Activated CD8-positive, alpha-beta memory T cell treated with anti-CD3 and anti-CD28 coated beads, Interleukin-2, amount 10 ng/mL, durations not matched to agents 7 days and 5 days (primary cell): ENCODE measurements at regions not wholly inside any gene's neighbourhood (a gene's known extent, or its start where the extent isn't known, plus 50 kb on each side); places are given as distances from the start of the nearest gene placed in this dataset.

Experiments used
- ATAC-seq: fragments of 150-1000 bp; cut with Tn5 transposase; one replicate; pipeline ENCODE4 v1.10.0; 2021; ENCODE audit warnings: moderate library complexity
- CTCF ChIA-PET: fragments of 350-600 bp; sonication (Branson Sonifier 250); formaldehyde crosslinking; loops from one replicate; lab custom pipeline; 2021; ENCODE audit warnings: antibody characterized with exemption; lab: Charles Lee
- DNase-seq: peaks from one replicate; pipeline ENCODE4 v3.0.0-alpha.2; 2020
- H3K27ac Mint-ChIP-seq: one replicate; pipeline ENCODE4 v1.8.0; 2021; ENCODE audit warnings: mild to moderate bottlenecking, mixed read lengths
- H3K27me3 Mint-ChIP-seq: one replicate; pipeline ENCODE4 v1.8.0; 2021; ENCODE audit warnings: mixed read lengths
- H3K36me3 Mint-ChIP-seq: one replicate; pipeline ENCODE4 v1.8.0; 2021; ENCODE audit warnings: mild to moderate bottlenecking, mixed read lengths
- H3K4me1 Mint-ChIP-seq: one replicate; pipeline ENCODE4 v1.8.0; 2021; ENCODE audit warnings: mixed read lengths
- H3K4me3 Mint-ChIP-seq: one replicate; pipeline ENCODE4 v1.8.0; 2021; ENCODE audit warnings: mild to moderate bottlenecking, moderate library complexity, mixed read lengths
- H3K9me3 Mint-ChIP-seq: one replicate; pipeline ENCODE4 v1.8.0; 2022; ENCODE audit warnings: low read depth, mixed read lengths

DNA sequence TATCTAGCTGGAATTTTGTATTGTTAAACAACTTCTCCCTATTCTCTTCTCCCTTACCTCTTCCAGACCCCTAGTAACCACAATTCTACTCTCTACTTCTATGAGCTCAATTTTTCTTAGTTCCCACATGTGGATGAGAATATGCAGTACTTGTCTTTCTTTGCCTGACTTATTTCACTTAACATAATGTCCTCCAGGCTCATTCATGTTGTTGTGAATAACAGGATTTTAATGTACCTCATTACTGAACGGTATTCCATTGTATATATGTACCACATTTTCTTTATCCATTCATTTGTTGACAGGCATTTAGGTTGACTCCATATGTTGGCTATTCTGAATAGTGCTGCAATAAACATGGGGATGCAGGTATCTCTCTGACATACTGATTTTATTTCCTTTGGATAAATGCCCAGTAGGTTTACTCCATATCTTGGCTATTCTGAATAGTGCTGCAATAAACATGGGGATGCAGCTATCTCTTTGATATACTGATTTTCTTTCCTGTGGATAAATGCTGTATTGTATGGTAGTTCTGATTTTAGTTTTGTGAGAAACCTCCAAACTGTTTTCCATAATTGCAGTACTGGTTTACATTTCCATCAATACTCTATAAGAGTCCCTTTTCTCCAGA is 116.0 kb upstream of the INHBA start:
- ATAC-seq = no peak
- Mint-ChIP-seq H3K36me3 (peaks cover 3% of the 10 kb centered on the region), H3K4me1 (peaks cover 33% of the 10 kb centered on the region), H3K27me3 (peaks cover 21% of the 10 kb centered on the region), H3K27ac (no peak overlapping the region), H3K4me3 (no peak overlapping the region), H3K9me3 (peaks cover 7% of the 10 kb centered on the region)
- no peak for DNase-seq
- CTCF ChIA-PET = no interaction called here

DNA sequence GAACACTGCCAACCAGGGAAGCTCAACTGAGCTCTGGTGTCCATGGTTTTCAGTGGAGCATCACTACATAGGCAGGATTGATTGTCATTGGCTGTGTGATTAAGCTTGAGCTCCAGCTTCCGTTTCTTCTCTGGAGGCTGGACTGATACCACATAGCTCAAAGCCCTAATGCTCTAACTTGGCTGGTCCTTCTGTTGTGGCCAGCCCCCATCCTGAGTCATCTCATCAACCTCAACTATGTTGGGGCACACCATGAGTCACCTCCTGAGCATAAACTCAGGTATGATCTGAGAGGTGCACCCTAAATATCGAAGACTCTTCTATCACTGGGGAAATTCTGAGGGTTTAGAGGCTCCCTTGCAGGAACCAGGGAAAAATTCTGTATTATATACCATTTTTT is 114.5 kb upstream of the INHBA start:
- peak; percentile 75 for DNase-seq
- Mint-ChIP-seq H3K9me3 (peaks cover 7% of the 10 kb centered on the region), H3K27me3 (peaks cover 16% of the 10 kb centered on the region), H3K4me1 (peaks cover 36% of the 10 kb centered on the region), H3K4me3 (no peak overlapping the region), H3K36me3 (peaks cover 3% of the 10 kb centered on the region), H3K27ac (peak overlapping the region; percentile 46)
- CTCF ChIA-PET = no interaction called here
- ATAC-seq = peak; percentile 90

DNA sequence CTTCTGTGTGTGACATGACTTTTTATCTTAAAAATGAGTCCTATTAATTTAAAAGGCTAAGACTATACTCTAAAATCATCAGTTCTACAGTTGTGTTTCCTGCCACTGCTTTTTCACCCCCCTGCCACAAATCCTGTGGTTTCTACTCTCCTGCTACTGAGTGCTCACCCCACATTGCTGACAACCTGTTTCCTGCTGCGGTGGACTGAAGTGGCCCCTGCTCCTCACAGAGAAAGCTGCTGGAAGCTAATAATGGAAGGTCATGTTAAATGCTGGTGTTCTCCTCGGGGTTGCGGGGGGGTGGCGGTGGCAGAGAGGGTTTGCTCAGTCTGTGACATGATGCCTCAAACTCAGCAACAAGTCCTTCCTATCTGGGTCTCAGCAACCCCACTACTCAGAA is 113.2 kb upstream of the INHBA start:
- H3K4me3 Mint-ChIP-seq = peak overlapping the region; percentile 18
- H3K27me3 Mint-ChIP-seq = peaks cover 14% of the 10 kb centered on the region
- ATAC-seq = peak; percentile 50
- peaks cover 36% of the 10 kb centered on the region for H3K4me1 Mint-ChIP-seq
- peaks cover 7% of the 10 kb centered on the region for H3K9me3 Mint-ChIP-seq
- peaks cover 2% of the 10 kb centered on the region for H3K36me3 Mint-ChIP-seq
- H3K27ac Mint-ChIP-seq = peak overlapping the region; percentile 13
- CTCF ChIA-PET = no interaction called here
- peak; percentile 82 for DNase-seq

DNA sequence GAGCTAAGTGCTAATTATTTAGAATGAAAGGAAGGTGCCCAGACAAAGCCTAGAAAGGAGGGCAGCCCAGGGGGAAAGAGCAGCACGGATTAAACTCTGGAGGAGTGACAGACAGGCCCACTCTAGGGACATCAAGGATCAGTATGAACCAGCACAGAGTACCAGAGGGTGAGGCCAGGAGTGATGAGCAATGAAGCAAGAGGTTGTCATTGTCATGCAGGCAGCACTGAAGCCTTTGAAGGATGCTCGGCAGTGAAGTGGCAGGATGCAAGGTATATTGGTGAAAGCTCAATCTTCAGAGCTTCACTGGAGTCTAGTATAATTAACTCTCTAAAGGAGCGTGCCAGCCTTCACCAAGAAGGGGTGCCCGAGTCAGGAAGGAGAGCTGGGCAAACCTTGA is 112.0 kb upstream of the INHBA start:
- Mint-ChIP-seq H3K36me3 (peaks cover 2% of the 10 kb centered on the region), H3K4me3 (no peak overlapping the region), H3K4me1 (peaks cover 36% of the 10 kb centered on the region), H3K27ac (peak overlapping the region; percentile 52), H3K9me3 (peaks cover 7% of the 10 kb centered on the region), H3K27me3 (peaks cover 14% of the 10 kb centered on the region)
- CTCF ChIA-PET = no interaction called here
- no peak for DNase-seq
- no peak for ATAC-seq

DNA sequence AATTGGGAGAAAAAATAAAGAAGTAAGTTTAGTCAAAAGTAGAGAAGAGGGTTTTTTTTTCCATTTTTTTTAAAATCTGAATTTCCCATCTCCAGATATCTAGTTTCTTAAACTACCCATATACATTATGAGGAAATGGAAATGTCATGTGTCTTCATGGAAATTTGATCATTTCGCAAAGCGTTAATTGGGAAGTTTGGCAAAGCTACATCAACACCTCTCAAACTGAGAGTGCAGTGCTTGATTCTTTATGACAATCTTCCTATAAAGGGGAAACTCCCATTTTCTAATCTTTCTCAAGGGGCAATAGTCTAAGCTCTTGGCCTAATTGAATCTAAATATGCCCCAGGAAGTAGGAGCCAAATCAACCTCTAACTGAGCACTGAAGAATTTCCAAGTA is 110.4 kb upstream of the INHBA start:
- H3K4me3 Mint-ChIP-seq = no peak overlapping the region
- H3K36me3 Mint-ChIP-seq = no peaks in the 10 kb centered on the region
- peaks cover 36% of the 10 kb centered on the region for H3K4me1 Mint-ChIP-seq
- DNase-seq = no peak
- CTCF ChIA-PET = interaction anchor here (1.1 kb wide), 1 partner anchor 15 kb away, joined by 3 read pairs; no protein-coding TSS in a partner anchor
- H3K9me3 Mint-ChIP-seq = no peaks in the 10 kb centered on the region
- no peak for ATAC-seq
- H3K27ac Mint-ChIP-seq = no peak overlapping the region
- H3K27me3 Mint-ChIP-seq = peaks cover 4% of the 10 kb centered on the region

DNA sequence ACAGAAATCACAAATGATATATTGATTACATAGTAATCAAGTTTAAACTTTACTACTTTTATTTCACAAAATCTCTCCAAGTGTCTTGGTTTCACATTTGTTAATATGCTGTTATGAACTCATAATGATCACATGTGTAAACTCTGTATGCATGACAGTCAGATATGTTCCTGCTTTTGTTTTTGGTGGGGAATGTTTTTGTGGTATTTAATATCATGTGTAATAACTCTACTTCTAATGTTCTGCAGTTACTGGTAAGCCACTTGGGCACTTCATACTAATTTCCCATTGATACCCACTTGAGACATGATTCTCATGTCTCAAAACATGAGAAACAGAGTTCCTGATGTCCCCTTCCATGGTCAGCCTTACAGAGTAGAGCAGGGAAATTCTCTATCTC is 109.1 kb upstream of the INHBA start:
- CTCF ChIA-PET = no interaction called here
- Mint-ChIP-seq H3K27ac (no peak overlapping the region), H3K9me3 (no peaks in the 10 kb centered on the region), H3K4me3 (no peak overlapping the region), H3K4me1 (peaks cover 29% of the 10 kb centered on the region), H3K27me3 (peaks cover 4% of the 10 kb centered on the region), H3K36me3 (no peaks in the 10 kb centered on the region)
- no peak for ATAC-seq
- DNase-seq = no peak

DNA sequence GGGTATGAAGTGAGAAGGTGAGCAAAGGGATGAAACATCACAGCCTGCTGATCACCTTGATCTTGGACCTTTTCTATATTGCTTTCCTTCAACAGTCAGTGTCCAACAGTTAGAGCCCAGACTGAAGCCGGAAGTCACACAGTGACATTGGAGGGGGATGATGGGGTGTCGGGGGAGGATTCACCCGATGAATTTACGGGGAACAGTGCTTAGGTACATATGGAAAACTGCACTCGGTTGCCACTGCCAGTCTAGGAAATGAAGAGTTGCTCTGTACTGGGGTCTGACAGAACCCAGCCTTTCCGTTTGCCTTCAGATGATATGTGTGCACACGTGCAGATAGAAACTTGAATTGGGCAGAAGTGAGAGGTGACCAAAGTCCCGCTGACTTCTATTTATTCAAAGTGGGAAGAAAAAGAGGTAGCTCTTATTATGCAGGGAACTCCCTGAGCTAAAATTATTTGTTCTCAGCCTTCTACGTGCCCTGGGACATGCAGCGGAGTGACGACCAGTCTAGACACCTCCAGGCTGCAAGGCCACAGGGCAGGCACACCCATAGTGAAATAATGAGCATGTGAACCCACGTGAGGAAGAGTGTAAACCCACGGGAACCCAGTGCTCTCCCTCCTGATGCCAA is 107.2 kb upstream of the INHBA start:
- CTCF ChIA-PET = no interaction called here
- peaks cover under 1% of the 10 kb centered on the region for H3K27me3 Mint-ChIP-seq
- peaks cover 13% of the 10 kb centered on the region for H3K4me1 Mint-ChIP-seq
- no peak overlapping the region for H3K4me3 Mint-ChIP-seq
- no peak overlapping the region for H3K27ac Mint-ChIP-seq
- DNase-seq (no peak), ATAC-seq (no peak)
- no peaks in the 10 kb centered on the region for H3K36me3 Mint-ChIP-seq
- no peaks in the 10 kb centered on the region for H3K9me3 Mint-ChIP-seq

DNA sequence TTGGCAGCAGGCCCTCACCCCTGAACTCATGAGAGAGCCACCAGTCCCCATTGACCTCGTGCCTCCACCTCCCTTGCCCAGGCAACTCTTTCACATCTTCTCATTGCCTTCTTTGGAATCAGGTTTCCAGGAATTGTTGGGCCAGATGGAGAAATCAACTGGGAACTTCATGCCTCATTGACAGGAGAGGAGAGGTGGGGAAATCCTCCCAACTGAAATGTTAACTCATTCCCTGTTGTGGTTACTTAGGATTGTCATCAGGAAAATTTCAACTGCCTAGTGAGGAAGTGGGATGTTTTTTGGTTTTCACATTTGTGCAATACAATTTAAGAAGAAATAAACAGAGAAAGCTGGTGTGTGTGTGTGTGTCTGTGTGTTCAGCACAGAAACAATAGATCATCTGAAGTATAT is 106.6 kb upstream of the INHBA start:
- H3K4me3 Mint-ChIP-seq = no peak overlapping the region

DNA sequence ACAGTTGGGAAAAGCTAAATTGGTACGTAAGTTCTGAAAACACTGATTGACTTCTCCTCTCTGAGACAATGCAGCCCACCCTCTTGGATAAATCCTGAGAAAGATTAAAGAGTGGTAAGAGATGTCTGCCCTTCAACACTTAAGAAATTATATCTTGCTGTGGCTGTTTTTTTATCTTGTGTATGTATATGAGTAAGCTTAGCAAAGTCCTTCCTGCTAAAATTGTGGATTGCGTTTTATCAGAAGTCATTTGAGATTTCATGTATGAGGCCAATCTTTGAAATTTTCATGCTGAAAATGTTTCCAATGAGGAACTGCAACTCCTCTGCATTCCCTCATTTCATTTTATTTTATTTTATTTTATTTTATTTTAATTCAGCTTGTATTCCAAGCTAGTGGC is 106.2 kb upstream of the INHBA start:
- Mint-ChIP-seq H3K4me3 (no peak overlapping the region), H3K9me3 (no peaks in the 10 kb centered on the region)
- CTCF ChIA-PET = no interaction called here

More for the DNA sequence above, 106.6 kb upstream of the INHBA start:
- no peaks in the 10 kb centered on the region for H3K9me3 Mint-ChIP-seq
- H3K27ac Mint-ChIP-seq = no peak overlapping the region
- DNase-seq = no peak
- no peak for ATAC-seq
- H3K36me3 Mint-ChIP-seq = no peaks in the 10 kb centered on the region
- H3K4me1 Mint-ChIP-seq = peaks cover 8% of the 10 kb centered on the region
- no peaks in the 10 kb centered on the region for H3K27me3 Mint-ChIP-seq
- CTCF ChIA-PET = no interaction called here

DNA sequence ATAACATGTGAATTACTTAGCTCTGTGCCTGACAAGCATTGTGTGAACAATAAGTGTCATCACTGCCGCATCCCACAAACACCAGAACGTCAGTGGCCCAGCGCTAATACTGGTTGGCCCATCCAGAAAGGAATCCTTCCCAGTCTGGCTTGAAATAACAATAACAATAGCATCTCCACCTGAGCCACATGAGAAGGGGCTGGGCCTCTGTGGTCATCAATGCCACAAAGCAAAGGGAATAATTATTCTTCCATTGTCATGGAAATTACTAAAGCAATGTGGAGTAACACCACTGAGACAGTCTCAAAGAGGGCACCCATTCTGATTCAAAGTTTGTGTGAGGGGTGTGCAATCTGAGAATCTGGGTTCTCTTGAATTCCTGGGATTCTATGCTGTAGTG is 105.7 kb upstream of the INHBA start:
- ATAC-seq (no peak), DNase-seq (no peak)
- H3K27ac Mint-ChIP-seq = no peak overlapping the region
- no peaks in the 10 kb centered on the region for H3K36me3 Mint-ChIP-seq
- H3K4me3 Mint-ChIP-seq = no peak overlapping the region
- CTCF ChIA-PET = no interaction called here
- no peaks in the 10 kb centered on the region for H3K27me3 Mint-ChIP-seq
- peaks cover 1% of the 10 kb centered on the region for H3K4me1 Mint-ChIP-seq
- H3K9me3 Mint-ChIP-seq = no peaks in the 10 kb centered on the region

More for the DNA sequence above, 106.2 kb upstream of the INHBA start:
- ATAC-seq (no peak), DNase-seq (no peak)
- Mint-ChIP-seq H3K4me1 (peaks cover 3% of the 10 kb centered on the region), H3K27me3 (no peaks in the 10 kb centered on the region), H3K36me3 (no peaks in the 10 kb centered on the region), H3K27ac (no peak overlapping the region)

DNA sequence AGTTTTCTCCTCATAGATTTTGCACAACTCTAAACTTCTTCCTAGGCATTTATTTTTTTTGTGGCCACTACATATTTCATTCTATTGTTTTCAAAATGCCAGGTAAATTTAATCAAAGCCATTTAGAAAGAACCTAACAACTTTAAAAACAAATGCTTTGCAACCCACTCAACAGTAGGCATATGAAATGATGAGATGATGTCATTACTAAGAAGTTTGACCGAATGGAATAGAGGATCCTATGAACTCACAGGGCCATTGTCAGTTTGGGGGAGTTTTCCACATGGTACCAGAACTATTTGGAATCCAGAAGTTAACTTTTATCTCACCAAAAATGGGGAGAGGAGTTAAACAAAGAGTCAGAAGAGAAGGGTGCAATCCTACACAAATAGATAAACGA is 100.7 kb upstream of the INHBA start:
- H3K4me1 Mint-ChIP-seq = no peaks in the 10 kb centered on the region
- no peak overlapping the region for H3K4me3 Mint-ChIP-seq
- H3K27ac Mint-ChIP-seq = no peak overlapping the region
- ATAC-seq (no peak), DNase-seq (no peak)
- no peaks in the 10 kb centered on the region for H3K36me3 Mint-ChIP-seq
- no peaks in the 10 kb centered on the region for H3K9me3 Mint-ChIP-seq
- no peaks in the 10 kb centered on the region for H3K27me3 Mint-ChIP-seq
- CTCF ChIA-PET = no interaction called here

DNA sequence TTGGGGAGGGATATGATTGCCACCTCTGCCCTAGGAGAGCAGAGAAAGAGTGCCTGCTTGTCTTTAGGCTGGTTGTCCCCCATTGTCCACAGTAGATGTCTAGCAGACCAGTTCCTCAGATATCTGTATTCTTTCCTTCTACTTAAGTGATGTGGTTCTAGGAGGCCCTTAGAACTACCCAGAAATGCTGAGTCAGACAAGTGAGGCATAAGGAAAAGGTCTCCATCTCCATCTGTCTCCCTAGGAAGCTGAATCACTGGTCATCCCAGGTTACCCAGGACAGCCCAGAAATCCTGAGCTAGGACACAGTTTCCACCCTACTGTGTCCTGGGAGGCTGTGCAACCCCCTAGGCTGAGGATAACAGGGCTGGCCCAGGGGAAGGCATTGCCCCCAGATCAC is 93.4 kb upstream of the INHBA start:
- no peak overlapping the region for H3K27ac Mint-ChIP-seq
- H3K4me1 Mint-ChIP-seq = no peaks in the 10 kb centered on the region
- no peaks in the 10 kb centered on the region for H3K9me3 Mint-ChIP-seq
- CTCF ChIA-PET = no interaction called here
- no peak for DNase-seq
- H3K27me3 Mint-ChIP-seq = no peaks in the 10 kb centered on the region
- no peaks in the 10 kb centered on the region for H3K36me3 Mint-ChIP-seq
- ATAC-seq = no peak
- no peak overlapping the region for H3K4me3 Mint-ChIP-seq

DNA sequence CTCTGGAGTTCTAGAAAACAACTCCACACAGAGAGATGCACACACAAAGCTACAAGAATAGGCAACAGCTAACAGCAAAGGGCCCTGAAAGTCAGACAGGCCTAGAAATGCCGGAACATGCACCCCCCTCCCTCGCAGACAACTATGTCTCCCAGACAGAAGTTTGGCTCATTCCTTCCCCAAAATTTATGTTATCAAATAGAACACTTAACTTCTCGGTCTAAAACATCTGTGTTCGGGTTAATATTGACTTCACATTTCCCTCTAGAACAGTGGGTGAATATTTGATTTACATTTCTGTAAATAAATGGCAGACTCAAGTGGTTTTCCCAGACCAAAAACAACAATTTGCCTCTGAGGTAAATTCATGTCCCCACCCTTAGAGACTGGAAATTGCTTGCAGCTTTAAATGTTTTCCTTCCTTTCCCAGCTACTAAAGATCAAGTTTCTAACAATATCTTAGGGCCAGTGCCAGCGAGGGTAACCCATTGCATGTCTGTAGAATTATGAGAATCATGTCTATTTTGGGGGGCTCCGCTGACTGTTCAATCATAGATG is 92.5 kb upstream of the INHBA start:
- Mint-ChIP-seq H3K9me3 (no peaks in the 10 kb centered on the region), H3K4me3 (no peak overlapping the region), H3K4me1 (no peaks in the 10 kb centered on the region), H3K27me3 (no peaks in the 10 kb centered on the region), H3K27ac (no peak overlapping the region), H3K36me3 (no peaks in the 10 kb centered on the region)
- ATAC-seq (no peak), DNase-seq (no peak)
- CTCF ChIA-PET = no interaction called here

DNA sequence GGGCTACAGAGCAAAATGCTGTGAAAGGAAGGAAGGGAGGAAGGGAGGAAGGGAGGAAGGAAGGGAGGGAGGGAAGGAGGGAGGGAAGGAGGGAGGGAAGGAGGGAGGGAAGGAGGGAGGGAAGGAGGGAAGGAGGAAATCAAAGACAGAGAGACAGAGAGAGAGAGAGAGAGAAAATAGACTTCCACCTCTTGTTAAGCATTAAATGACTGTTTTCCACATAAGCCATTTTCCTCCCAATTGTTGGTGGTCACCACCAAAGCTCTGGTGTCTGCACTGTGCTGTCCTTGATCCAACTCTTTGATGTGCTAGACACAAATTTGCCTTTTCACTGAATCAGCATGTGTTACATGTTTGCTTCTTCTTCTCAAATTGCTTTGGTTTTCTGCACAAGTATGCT is 90.7 kb upstream of the INHBA start:
- DNase-seq = no peak
- H3K4me3 Mint-ChIP-seq = no peak overlapping the region
- no peak for ATAC-seq
- H3K9me3 Mint-ChIP-seq = no peaks in the 10 kb centered on the region
- H3K27ac Mint-ChIP-seq = no peak overlapping the region
- H3K27me3 Mint-ChIP-seq = no peaks in the 10 kb centered on the region
- H3K4me1 Mint-ChIP-seq = no peaks in the 10 kb centered on the region
- CTCF ChIA-PET = no interaction called here
- no peaks in the 10 kb centered on the region for H3K36me3 Mint-ChIP-seq
